ENCODE measurements at regions not wholly inside any gene's neighbourhood (a gene's known extent, or its start where the extent isn't known, plus 50 kb on each side); places are given as distances from the start of the nearest gene placed in this dataset.

DNA sequence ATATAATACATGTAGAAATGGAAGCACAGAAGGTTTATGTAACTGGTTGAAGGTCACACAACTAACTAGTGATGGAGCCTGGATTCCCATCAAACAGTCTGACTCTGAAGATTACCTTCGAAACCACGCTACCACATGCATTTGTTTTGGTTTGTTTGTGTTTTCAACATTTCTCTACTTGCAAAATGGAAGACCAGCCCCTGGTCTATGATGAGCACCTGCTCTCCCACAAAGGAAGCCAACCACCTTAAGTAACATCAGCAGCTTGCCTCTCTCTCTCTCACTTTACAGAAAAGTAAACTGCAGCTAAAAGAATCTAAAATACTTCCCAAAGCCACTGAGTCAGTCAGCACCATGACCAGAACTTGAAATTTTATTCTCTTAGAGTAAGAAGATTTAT is 186.9 kb upstream of the TMPO start:
- TF ChIP-seq, protein P1, sequence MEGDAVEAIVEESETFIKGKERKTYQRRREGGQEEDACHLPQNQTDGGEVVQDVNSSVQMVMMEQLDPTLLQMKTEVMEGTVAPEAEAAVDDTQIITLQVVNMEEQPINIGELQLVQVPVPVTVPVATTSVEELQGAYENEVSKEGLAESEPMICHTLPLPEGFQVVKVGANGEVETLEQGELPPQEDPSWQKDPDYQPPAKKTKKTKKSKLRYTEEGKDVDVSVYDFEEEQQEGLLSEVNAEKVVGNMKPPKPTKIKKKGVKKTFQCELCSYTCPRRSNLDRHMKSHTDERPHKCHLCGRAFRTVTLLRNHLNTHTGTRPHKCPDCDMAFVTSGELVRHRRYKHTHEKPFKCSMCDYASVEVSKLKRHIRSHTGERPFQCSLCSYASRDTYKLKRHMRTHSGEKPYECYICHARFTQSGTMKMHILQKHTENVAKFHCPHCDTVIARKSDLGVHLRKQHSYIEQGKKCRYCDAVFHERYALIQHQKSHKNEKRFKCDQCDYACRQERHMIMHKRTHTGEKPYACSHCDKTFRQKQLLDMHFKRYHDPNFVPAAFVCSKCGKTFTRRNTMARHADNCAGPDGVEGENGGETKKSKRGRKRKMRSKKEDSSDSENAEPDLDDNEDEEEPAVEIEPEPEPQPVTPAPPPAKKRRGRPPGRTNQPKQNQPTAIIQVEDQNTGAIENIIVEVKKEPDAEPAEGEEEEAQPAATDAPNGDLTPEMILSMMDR (IDR thresholded peaks at IDR 0.05; ENCODE audit: low read depth, low read length) = no peak
- no peak for TF ChIP-seq EZH2phosphoT487 (IDR thresholded peaks at IDR 0.05; ENCODE audit: low read depth)

Data from OCI-LY3 (cell line).